HG03571 (cell line): ENCODE measurements at regions not wholly inside any gene's neighbourhood (a gene's known extent, or its start where the extent isn't known, plus 50 kb on each side); places are given as distances from the start of the nearest gene placed in this dataset.
"Not testable (repeated sequence)": the region's sequence is repeated elsewhere in the genome, so short reads cannot be mapped to it uniquely, and the experiment has no call there.

Experiments
- ATAC-seq: cut with Tn5 transposase; IDR thresholded peaks from one replicate; pipeline ENCODE4 v1.9.1; 2021; ENCODE audit not compliant: unreplicated experiment

GRCh38 chr20:47962286-47962963 is 177.1 kb upstream of the SULF2 start:
- ATAC-seq: no peak

GRCh38 chr20:47960769-47961541 is 175.7 kb upstream of the SULF2 start:
- ATAC-seq: no peak

- ATAC-seq: no peak
These were observed 175.0 kb upstream of the SULF2 start for GRCh38 chr20:47960277-47960676.

- ATAC-seq: not testable (repeated sequence)
These were observed 172.9 kb upstream of the SULF2 start for GRCh38 chr20:47957989-47958801.

GRCh38 chr20:47957135-47957534 is 171.9 kb upstream of the SULF2 start:
- ATAC-seq: no peak

GRCh38 chr20:47956268-47956995 is 171.2 kb upstream of the SULF2 start:
- ATAC-seq: no peak

GRCh38 chr20:47953471-47953870 is 168.2 kb upstream of the SULF2 start:
- ATAC-seq: no peak

- no peak for ATAC-seq
These were observed 166.8 kb upstream of the SULF2 start for GRCh38 chr20:47952023-47952564.

GRCh38 chr20:47951521-47951971 is 166.3 kb upstream of the SULF2 start:
- ATAC-seq: no peak

- no peak for ATAC-seq
These were observed 165.6 kb upstream of the SULF2 start for GRCh38 chr20:47950913-47951283.

GRCh38 chr20:47950124-47950912 is 165.0 kb upstream of the SULF2 start:
- ATAC-seq: no peak

- no peak for ATAC-seq
These were observed 163.9 kb upstream of the SULF2 start for GRCh38 chr20:47949230-47949629.

- no peak for ATAC-seq
These were observed 159.4 kb upstream of the SULF2 start for GRCh38 chr20:47944682-47945081.

GRCh38 chr20:47941869-47942268 is 156.6 kb upstream of the SULF2 start:
- no peak for ATAC-seq

- no peak for ATAC-seq
These were observed 155.0 kb upstream of the SULF2 start for GRCh38 chr20:47940101-47940813.

- ATAC-seq: no peak
These were observed 151.3 kb upstream of the SULF2 start for GRCh38 chr20:47936612-47937011.

GRCh38 chr20:47934761-47935160 is 149.5 kb upstream of the SULF2 start:
- ATAC-seq: no peak

- no peak for ATAC-seq
These were observed 146.2 kb upstream of the SULF2 start for GRCh38 chr20:47931443-47931842.

- ATAC-seq: no peak
These were observed 145.7 kb upstream of the SULF2 start for GRCh38 chr20:47931002-47931401.
